IMR-90 (cell line): ENCODE measurements at regions not wholly inside any gene's neighbourhood (a gene's known extent, or its start where the extent isn't known, plus 50 kb on each side); places are given as distances from the start of the nearest gene placed in this dataset.

ENCODE experiments used
- ATAC-seq: fragments of 200-7000 bp; cut with Tn5 transposase; 2 replicates; pipeline ENCODE4 v1.9.1; 2020; ENCODE audit warnings: low read depth, mild to moderate bottlenecking, moderate library complexity
- BruUV-seq: library from RNA; stranded (reverse); fragments of 400-500 nt; replicated peaks from 2 replicates; lab custom pipeline; 2021; lab: Mats Ljungman, UMichigan
- CTCF ChIA-PET: fragments of 300-600 bp; formaldehyde crosslinking; extraction: SDS; loops from one replicate; lab custom pipeline; 2021; ENCODE audit warnings: antibody characterized with exemption; lab: Yijun Ruan, JAX
- POLR2A ChIA-PET: fragments of 300-600 bp; sonication (Branson Sonifier 250); formaldehyde crosslinking; loops from one replicate; lab custom pipeline; 2022; ENCODE audit warnings: antibody characterized with exemption; ENCODE audit not compliant: unreplicated experiment; lab: Charles Lee
- DNase-seq: peaks from one replicate; pipeline ENCODE4 v3.0.0; 2013
- H2AFZ ChIP-seq: replicated peaks from 2 replicates; pipeline ENCODE3; 2013; ENCODE audit warnings: low read length, mild to moderate bottlenecking; ENCODE audit not compliant: poor library complexity
- H2AK5ac ChIP-seq: 2 replicates; pipeline ENCODE4 v1.6.1; 2013; ENCODE audit warnings: low read depth, low read length, inconsistent platforms
- H2AK9ac ChIP-seq: replicated peaks from 2 replicates; pipeline ENCODE3; 2013; ENCODE audit warnings: mild to moderate bottlenecking, low read depth, low read length, moderate library complexity; ENCODE audit not compliant: poor library complexity
- H2BK120ac ChIP-seq: 2 replicates; pipeline ENCODE4 v1.6.1; 2013; ENCODE audit warnings: low read depth, low read length, inconsistent platforms
- H2BK15ac ChIP-seq: 3 replicates; pipeline ENCODE4 v1.6.1; 2013; ENCODE audit warnings: low read depth, low read length, inconsistent platforms
- H2BK20ac ChIP-seq: 2 replicates; pipeline ENCODE4 v1.6.1; 2013; ENCODE audit warnings: low read depth, mild to moderate bottlenecking, inconsistent platforms, low read length, moderate library complexity
- H2BK5ac ChIP-seq: 2 replicates; pipeline ENCODE4 v1.6.1; 2013; ENCODE audit warnings: mild to moderate bottlenecking, low read depth, low read length, inconsistent platforms; ENCODE audit not compliant: poor library complexity, severe bottlenecking
- H3K14ac ChIP-seq: replicated peaks from 2 replicates; pipeline ENCODE4 v1.6.1; 2013; ENCODE audit warnings: low read depth, low read length, inconsistent platforms
- H3K18ac ChIP-seq: 2 replicates; pipeline ENCODE4 v1.6.1; 2013; ENCODE audit warnings: low read depth, low read length, control low read depth
- H3K23ac ChIP-seq: 2 replicates; pipeline ENCODE4 v1.6.1; 2013; ENCODE audit warnings: low read depth, low read length, inconsistent platforms
- H3K27ac ChIP-seq: 2 replicates; pipeline ENCODE4 v1.5.1; 2013; ENCODE audit warnings: mild to moderate bottlenecking, control low read depth, low read length; ENCODE audit not compliant: insufficient read depth
- H3K27me3 ChIP-seq: 2 replicates; pipeline ENCODE4 v1.6.1; 2013; ENCODE audit warnings: low read length; ENCODE audit not compliant: control insufficient read depth, insufficient read depth
- H3K36me3 ChIP-seq: 2 replicates; pipeline ENCODE4 v1.6.1; 2013; ENCODE audit warnings: low read length, mixed read lengths; ENCODE audit not compliant: control insufficient read depth, insufficient read depth
- H3K4ac ChIP-seq: 2 replicates; pipeline ENCODE4 v1.6.1; 2013; ENCODE audit warnings: low read depth, low read length, inconsistent platforms
- H3K4me1 ChIP-seq: 2 replicates; pipeline ENCODE4 v1.6.1; 2013; ENCODE audit warnings: low read length, mixed read lengths; ENCODE audit not compliant: control insufficient read depth, insufficient read depth
- H3K4me2 ChIP-seq: 2 replicates; pipeline ENCODE4 v1.6.1; 2013; ENCODE audit warnings: low read depth, mild to moderate bottlenecking, control low read depth, low read length, moderate library complexity
- H3K4me3 ChIP-seq: 2 replicates; pipeline ENCODE4 v1.5.1; 2013; ENCODE audit warnings: low read depth, mild to moderate bottlenecking, control low read depth, low read length, moderate library complexity; ENCODE audit not compliant: insufficient read depth
- H3K56ac ChIP-seq: 2 replicates; pipeline ENCODE4 v1.6.1; 2013; ENCODE audit warnings: low read length, inconsistent platforms; ENCODE audit not compliant: insufficient read depth; ENCODE audit errors: extremely low read depth
- H3K79me1 ChIP-seq, 2 experiments: 2 replicates each; pipeline ENCODE4 v1.6.1; 2013; ENCODE audit warnings: low read length in 2 of 2, inconsistent platforms in 1 of 2, low read depth in 1 of 2
- H3K9ac ChIP-seq: 2 replicates; pipeline ENCODE4 v1.6.1; 2013; ENCODE audit warnings: low read depth, low read length, control low read depth
- H3K9me1 ChIP-seq: 2 replicates; pipeline ENCODE4 v1.6.1; 2013; ENCODE audit warnings: low read length, inconsistent platforms; ENCODE audit not compliant: insufficient read depth
- H3K9me3 ChIP-seq: 2 replicates; pipeline ENCODE4 v1.6.1; 2013; ENCODE audit warnings: low read length; ENCODE audit not compliant: control insufficient read depth, insufficient read depth
- H4K20me1 ChIP-seq: 2 replicates; pipeline ENCODE4 v1.6.1; 2013; ENCODE audit warnings: low read length, inconsistent platforms; ENCODE audit not compliant: insufficient read depth
- H4K5ac ChIP-seq: 2 replicates; pipeline ENCODE4 v1.6.1; 2013; ENCODE audit warnings: mild to moderate bottlenecking, low read depth, low read length, control low read depth
- H4K8ac ChIP-seq, 2 experiments: 2 replicates each; pipeline ENCODE4 v1.6.1; 2013; ENCODE audit warnings: low read depth in 2 of 2, low read length in 2 of 2, control low read depth in 1 of 2, inconsistent platforms in 1 of 2
- H4K91ac ChIP-seq: 2 replicates; pipeline ENCODE4 v1.6.1; 2013; ENCODE audit warnings: low read depth, low read length, inconsistent platforms; ENCODE audit not compliant: insufficient read depth
- MAFK ChIP-seq: IDR thresholded peaks from 2 replicates; pipeline ENCODE4 v1.6.1; 2012; ENCODE audit warnings: low read depth, low read length, improper control_type of control experiment
- RCOR1 ChIP-seq: IDR thresholded peaks from 2 replicates; pipeline ENCODE4 v1.6.1; 2012; ENCODE audit warnings: mild to moderate bottlenecking, low read length, improper control_type of control experiment; ENCODE audit not compliant: insufficient replicate concordance
- WGBS, 2 experiments: methylation state at CpG; one replicate each; pipeline versions ENCODE4 v1.1.5 to v1.1.7; 2013; ENCODE audit warnings: missing lambda C conversion rate in 2 of 2; ENCODE audit not compliant: insufficient read length in 1 of 2; ENCODE audit errors: extremely low coverage in 2 of 2; 5-methylcytosine and 5-hydroxymethylcytosine counted together
- dilution Hi-C: fragments of 300-500 bp; cut with HindIII; formaldehyde crosslinking; loops from one replicate; pipeline ENCODE4 v1.14.3; 2018; ENCODE audit warnings: low sequenced_read_pairs; ENCODE audit not compliant: unreplicated experiment
- in situ Hi-C: fragments of 300-500 bp; cut with MboI; formaldehyde crosslinking; loops from 3 replicates; pipeline ENCODE4 v1.14.3; 2019; ENCODE audit warnings: low sequenced_read_pairs, inconsistent platforms, mixed read lengths
- intact Hi-C: fragments of 100-400 bp; cut with micrococcal nuclease; formaldehyde crosslinking; loops from 2 replicates; pipeline ENCODE4 v1.10.0; 2022
- TF ChIP-seq, protein P1 (sequence below): fragments of 150-350 bp; IDR thresholded peaks from 2 replicates; pipeline ENCODE4 v1.6.1; 2017; ENCODE audit warnings: mild to moderate bottlenecking, antibody characterized with exemption, low read length, low read depth

DNA sequence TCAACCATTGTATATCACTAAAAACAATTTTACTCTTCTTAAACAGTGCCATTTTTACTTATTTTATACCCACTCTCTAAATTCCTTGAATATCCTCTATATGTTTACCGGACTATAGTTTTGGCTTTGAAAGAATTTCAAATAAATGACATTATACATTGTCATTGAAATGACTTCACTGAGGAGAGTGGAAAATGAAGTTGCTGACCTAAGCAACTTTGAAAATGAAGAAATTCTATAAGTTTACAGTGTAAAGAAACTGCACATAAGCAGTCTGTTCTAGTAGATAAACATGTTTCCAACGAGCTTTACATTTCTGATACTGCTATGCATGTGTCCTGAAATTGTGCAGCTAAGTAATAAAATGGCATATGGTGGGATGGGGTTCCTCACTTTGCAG lies 1094.0 kb downstream of the TMEM121 start:
- intact Hi-C loops (no loop called here), in situ Hi-C loops (no loop called here), dilution Hi-C loops (no loop called here)
- Histone ChIP-seq H3K14ac (no peak overlapping the region), H2BK20ac (no peak overlapping the region), H2AK9ac (no peak overlapping the region), H4K5ac (no peak overlapping the region), H2BK120ac (no peak overlapping the region), H3K9ac (no peak overlapping the region), H3K79me1 (no peaks in the 10 kb centered on the region), H3K9me3 (peaks cover 20% of the 10 kb centered on the region), H2BK15ac (no peak overlapping the region), H3K9me1 (no peaks in the 10 kb centered on the region), H3K18ac (no peak overlapping the region), H3K4me1 (no peaks in the 10 kb centered on the region), H3K23ac (no peak overlapping the region), H2AFZ (no peak overlapping the region), H3K4me2 (no peak overlapping the region), H3K27ac (no peak overlapping the region), H4K91ac (no peak overlapping the region), H2AK5ac (no peak overlapping the region), H3K4me3 (no peak overlapping the region), H3K36me3 (no peaks in the 10 kb centered on the region), H3K4ac (no peak overlapping the region), H3K27me3 (no peaks in the 10 kb centered on the region), H3K56ac (no peak overlapping the region), H4K8ac (no peak overlapping the region), H4K20me1 (no peaks in the 10 kb centered on the region), H2BK5ac (no peak overlapping the region)
- no TSS peak for BruUV-seq
- TF ChIP-seq MAFK (peak; percentile 90), RCOR1 (no peak)
- TF ChIP-seq, protein P1, sequence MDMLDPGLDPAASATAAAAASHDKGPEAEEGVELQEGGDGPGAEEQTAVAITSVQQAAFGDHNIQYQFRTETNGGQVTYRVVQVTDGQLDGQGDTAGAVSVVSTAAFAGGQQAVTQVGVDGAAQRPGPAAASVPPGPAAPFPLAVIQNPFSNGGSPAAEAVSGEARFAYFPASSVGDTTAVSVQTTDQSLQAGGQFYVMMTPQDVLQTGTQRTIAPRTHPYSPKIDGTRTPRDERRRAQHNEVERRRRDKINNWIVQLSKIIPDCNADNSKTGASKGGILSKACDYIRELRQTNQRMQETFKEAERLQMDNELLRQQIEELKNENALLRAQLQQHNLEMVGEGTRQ = no peak
- ChIA-PET CTCF (no interaction called here), POLR2A (no interaction called here)
- no peak for ATAC-seq
- WGBS, 2 experiments = no CpG with 5 or more reads among the region's 2 CpGs
- DNase-seq = no peak
